Activated CD8-positive, alpha-beta memory T cell treated with anti-CD3 and anti-CD28 coated beads for 36 hours (primary cell): ENCODE measurements at regions not wholly inside any gene's neighbourhood (a gene's known extent, or its start where the extent isn't known, plus 50 kb on each side); places are given as distances from the start of the nearest gene placed in this dataset.
"Not testable (repeated sequence)": the region's sequence is repeated elsewhere in the genome, so short reads cannot be mapped to it uniquely, and the experiment has no call there.

ENCODE experiments used
- CTCF ChIA-PET: fragments of 350-600 bp; sonication (Branson Sonifier 250); formaldehyde crosslinking; loops from one replicate; lab custom pipeline; 2021; ENCODE audit warnings: antibody characterized with exemption; lab: Charles Lee
- POLR2A ChIA-PET: fragments of 350-600 bp; sonication (Branson Sonifier 250); formaldehyde crosslinking; loops from one replicate; lab custom pipeline; 2021; ENCODE audit warnings: antibody characterized with exemption; lab: Charles Lee

DNA sequence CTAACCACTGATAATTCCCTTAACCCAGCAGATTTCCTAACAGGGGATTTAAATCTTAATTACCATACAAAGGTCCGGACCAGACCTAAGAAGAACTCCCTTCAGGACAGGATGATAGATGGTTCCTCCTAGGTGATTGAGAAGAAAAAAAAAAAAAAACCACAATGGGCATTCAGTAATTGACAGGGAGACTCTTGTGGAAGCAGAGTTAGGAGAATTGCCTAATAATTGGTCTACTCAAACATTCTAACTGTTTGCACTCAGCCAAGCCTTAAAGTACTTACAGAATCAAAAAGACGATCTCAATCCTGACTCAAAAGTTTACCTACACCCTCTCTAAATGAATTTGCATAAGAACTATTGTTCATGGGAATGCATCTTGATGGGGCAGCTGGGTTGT is 844.7 kb upstream of the ACVR2A start:
- CTCF ChIA-PET, POLR2A ChIA-PET: not testable (repeated sequence)

DNA sequence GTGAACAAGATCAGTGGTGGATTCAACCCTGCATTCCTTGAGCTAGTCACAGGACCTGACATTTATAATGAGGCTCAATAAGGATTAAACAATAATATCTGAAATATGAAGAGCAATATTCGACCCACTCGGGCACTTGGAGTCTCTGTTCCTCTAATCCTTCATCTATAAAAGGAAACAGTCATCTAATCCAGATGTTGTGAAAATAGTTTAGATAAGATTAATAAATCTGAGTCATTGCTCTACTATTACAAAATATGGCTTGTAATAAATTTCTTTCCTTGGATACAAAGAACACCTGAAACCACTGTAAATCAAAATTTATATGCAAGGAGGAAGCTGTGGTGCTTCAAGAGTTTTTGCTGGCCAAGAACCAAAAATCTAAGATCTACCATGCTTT is 846.9 kb upstream of the ACVR2A start:
- CTCF ChIA-PET, result no interaction called here
- POLR2A ChIA-PET, result no interaction called here

DNA sequence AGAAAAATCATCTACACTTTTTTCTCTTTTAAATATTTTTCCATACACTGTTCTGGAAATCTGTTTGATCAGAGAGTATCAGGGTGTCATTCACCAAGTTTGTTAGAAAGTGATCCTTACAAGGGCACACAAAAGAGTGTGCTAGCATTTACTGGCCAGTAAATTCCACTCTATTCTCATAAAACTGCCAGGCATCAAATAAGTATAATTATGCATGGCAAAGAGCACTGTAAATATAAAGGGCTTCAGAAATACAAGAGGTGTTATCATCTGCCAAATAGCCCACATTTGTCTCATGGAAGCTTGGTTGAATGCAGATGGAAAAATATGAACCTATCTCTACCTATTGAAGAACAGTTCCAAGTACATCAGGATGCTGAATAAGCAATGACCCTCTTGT is 847.3 kb upstream of the ACVR2A start:
- POLR2A ChIA-PET, result no interaction called here
- CTCF ChIA-PET, result no interaction called here

DNA sequence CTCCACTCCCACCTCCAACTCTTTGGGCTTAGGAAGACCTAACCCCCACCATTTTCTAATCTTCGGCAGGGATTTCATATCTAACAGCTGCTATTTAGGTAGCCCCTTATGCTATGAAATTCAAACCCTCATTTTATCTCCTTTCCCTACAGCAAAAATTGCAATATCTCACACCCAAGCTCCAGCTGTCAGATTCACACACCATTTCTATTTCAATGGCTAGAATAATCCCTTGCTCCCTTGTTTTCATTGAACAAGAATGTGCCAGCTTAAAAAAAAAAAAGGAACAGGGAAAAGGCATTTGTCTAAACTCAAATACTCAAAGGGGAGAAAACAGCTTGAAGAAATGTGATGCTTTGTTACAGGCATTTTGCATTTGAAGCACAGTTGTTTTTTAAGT is 850.6 kb upstream of the ACVR2A start:
- CTCF ChIA-PET, result no interaction called here
- POLR2A ChIA-PET, result no interaction called here

DNA sequence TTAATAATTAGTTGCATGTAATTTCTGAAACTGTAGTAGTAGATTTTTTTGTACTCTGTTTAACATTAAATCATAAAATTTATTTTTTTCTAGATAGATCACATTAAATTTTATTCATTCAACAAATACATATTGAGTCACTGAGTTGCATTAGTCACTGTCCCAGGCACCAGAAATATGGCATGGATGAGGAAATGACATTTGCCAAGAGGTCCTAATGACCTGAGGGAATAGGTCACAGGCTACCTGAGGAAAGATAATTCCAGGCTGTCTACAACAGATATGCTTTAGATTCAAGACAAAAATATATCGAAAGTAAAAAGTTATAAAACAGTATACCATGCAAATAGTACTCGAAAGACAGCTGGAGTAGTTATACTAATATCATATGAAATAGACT is 852.4 kb upstream of the ACVR2A start:
- POLR2A ChIA-PET, result no interaction called here
- CTCF ChIA-PET, result no interaction called here

DNA sequence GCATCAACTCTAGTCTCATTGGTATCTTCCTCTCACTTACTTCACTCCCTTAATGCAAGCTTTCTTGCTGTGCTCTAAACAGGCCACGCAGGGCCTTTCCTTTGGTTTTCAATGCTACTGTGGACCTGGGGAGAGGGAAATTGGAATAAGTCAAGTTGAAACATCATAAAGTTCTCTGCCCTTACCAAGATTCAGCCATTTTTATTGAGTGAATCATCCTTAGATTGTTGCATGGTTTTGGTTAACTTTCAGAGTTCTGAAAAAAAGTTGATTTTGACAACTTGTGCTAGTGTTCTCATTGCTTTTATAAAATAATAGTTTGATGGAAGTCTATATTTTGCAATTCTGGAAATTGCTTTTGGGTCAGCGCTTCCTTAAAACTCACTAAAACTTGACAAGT is 852.8 kb upstream of the ACVR2A start:
- ChIA-PET CTCF (no interaction called here), POLR2A (no interaction called here)

DNA sequence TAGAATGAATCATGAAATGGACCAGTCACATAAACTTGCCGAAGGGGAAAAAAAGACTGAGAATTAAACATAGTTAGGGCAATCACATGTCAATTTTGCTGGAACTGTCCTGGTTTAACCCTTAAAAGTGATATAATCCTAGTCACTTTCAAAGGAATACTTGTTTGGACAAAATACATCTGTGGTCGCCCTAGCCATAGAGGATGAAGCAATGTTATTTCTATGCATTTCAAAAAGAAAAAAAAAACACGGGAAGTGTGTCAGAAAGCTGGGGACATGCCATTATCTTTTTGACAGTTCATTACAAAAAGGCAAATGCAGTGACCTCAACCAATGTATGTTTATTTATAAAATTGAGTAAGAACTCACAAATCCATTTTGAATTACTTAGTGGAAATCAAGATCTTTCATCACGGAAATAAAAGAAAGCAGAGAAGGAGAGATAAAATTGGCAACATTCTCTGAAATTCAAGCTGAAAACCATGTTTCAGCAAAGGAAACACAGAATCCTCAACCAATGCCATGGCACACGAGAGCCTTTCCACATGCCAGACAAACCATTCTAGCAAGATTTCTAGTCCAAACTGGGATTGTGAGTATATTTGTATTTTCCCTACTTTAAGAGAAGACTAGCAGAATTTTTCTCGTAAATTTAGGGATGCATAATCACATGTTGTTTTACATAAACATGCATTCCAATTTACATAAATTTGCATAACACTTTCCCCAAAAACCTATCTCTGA is 854.3 kb upstream of the ACVR2A start:
- POLR2A ChIA-PET, result no interaction called here
- CTCF ChIA-PET, result no interaction called here

- CTCF ChIA-PET, result no interaction called here
- POLR2A ChIA-PET, result no interaction called here
Measured at GRCh38 chr2:146989741-146990140, 855.1 kb upstream of the ACVR2A start.

DNA sequence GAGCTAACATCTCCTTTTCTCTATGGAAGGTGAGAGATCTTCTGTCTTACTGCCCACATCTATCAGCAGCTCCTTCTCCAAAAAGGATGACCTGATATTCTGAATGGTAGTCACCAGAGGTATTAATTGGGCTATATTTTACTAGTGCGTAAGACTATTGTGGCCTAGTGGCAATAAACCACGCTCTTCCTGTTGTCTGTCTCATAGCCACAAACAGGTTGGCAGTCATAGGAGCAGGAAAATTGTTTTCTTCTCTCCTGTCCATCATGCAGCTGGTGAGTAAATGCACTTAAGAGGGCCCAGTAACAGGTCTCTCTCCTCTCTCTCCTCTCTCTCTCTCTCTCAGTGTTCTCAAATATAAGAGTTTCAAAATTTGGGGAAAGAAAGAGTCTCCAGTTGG is 856.8 kb upstream of the ACVR2A start:
- ChIA-PET POLR2A (no interaction called here), CTCF (no interaction called here)

DNA sequence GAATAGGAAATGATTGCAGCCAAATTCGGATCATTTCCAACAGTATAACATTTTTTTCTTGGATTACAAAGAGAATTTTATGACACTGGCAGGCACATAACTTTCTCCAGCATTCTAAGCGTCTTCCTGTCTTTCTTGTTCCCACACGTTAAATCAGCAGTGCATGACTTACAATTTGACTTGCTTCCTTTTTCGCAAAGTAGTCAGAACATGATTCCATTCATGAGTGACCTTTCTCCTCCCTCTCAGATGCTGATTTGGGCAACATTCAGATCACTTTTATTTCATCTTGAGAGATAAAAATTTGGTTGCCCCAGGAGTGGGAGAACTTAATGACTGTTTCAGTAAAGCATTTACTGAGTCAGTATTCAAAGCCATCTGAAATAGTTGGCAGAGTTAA is 858.7 kb upstream of the ACVR2A start:
- ChIA-PET POLR2A (no interaction called here), CTCF (no interaction called here)

DNA sequence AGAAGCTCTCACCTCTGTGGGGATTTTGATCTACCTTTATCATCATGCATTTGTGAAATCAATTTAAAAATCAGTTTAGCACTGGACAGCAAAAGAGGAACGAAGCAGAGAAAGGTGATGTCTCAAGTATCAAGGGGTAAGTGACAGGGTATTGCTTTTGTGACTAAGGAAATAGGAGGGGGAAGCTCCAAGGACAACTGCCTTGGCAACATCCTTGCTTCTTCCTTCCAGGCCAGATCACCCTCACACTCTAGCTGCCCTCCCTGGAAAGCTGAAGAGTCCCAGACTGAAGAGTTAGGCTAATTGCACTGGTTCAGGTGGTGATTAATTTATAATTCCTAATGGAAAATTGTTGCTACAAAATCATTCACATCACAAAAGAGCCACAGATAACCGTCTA is 859.1 kb upstream of the ACVR2A start:
- POLR2A ChIA-PET, result no interaction called here

DNA sequence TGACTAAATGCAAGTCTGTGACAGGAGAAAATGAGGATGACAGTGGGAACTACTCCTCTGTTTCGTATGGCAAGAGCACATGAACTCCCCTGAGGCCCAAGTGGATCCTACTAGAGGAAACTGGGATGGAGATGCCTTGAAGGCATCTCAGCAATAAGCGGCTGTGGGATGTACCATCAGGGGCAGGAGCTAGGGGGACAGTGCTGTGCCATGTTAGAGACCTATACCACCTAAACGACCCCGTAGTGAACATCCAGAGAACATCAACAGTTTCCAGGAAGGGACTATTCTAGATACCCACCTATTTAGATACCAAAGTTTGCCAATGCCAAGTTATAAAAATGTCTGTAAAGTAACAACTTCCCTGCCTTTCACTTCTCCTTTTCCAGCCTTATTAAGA is 860.8 kb upstream of the ACVR2A start:
- ChIA-PET POLR2A (no interaction called here), CTCF (no interaction called here)

More for the DNA sequence above, 859.1 kb upstream of the ACVR2A start:
- CTCF ChIA-PET, result no interaction called here

DNA sequence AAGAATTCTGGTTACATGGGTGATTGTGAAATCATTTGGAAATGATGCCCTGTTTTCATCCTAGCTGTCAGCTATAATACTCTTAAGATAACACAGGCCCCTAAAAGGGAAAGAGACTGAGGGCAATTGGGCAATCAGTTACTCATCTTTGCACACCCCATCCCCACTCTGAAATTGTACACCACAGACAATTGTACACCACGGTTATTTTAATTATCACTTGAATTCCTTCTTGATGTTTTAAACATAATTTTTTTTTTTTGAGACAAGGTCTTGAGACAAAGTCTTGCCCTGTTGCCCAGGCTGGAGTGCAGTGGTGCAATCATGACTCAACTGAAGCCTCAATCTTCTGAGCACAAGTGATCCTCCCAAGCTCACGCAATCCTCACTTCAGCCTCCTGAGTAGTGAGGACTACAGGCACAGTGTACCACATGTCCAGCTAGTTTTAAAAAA is 862.4 kb upstream of the ACVR2A start:
- ChIA-PET POLR2A (no interaction called here), CTCF (no interaction called here)

GRCh38 chr2:146981921-146982320 is 862.9 kb upstream of the ACVR2A start:
- CTCF ChIA-PET, result no interaction called here
- POLR2A ChIA-PET, result no interaction called here

DNA sequence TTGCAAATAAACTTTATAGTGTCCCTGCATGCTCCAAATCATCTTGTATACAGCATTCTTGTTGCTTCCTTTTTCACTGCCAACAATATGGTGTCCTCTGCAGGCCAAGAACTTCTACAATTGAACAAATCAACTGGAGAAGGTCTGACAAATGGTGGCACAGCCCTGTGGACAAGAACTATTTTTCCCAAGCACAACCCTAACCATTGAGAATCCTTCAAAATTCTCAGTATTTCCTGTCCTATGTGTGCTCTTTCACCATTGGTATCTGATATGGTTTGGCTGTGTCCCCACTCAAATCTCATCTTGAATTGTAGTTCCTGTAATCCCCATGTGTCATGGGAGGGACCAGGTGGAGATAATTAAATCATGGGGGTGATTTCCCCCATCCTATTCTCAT is 865.1 kb upstream of the ACVR2A start:
- CTCF ChIA-PET, result no interaction called here
- POLR2A ChIA-PET, result no interaction called here

GRCh38 chr2:146978577-146979555 is 866.0 kb upstream of the ACVR2A start:
- ChIA-PET POLR2A (no interaction called here), CTCF (no interaction called here)

DNA sequence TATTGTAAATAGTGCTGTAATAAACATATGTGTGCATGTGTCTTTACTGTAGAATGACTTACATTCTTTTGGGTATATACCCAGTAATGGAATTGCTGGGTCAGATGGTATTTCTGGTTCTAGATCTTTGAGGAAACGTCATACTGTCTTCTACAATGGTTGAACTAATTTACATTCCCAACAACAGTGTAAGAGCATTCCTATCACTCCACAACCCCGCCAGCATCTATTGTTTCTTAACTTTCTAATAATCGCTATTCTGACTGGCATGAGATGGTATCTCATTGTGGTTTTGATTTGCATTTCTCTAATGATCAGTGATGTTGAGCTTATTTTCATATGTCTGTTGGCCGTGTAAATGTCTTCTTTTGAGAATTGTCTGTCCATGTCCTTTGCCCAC is 873.8 kb upstream of the ACVR2A start:
- POLR2A ChIA-PET, CTCF ChIA-PET: not testable (repeated sequence)

GRCh38 chr2:146969703-146970102 is 875.1 kb upstream of the ACVR2A start:
- CTCF ChIA-PET, POLR2A ChIA-PET: not testable (repeated sequence)

DNA sequence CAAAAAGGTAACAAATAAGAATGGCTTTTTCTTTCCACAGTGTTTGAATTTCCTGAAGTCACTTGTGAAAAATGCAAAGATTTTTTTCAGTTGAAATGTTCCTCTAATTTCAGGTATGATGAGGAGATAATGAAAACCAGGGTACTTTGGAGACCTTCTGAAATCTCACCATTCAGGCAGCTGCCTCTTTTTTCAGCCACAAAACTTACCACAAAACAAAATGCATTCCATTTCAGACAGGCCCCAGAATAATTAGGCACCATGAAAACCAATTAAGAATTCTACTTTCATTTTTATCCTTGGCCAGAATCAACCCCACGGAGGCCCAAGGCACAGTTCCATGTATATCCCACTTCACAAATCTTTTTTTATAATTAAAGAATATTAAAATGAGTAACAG is 880.3 kb upstream of the ACVR2A start:
- CTCF ChIA-PET, result no interaction called here
- POLR2A ChIA-PET, result no interaction called here

- ChIA-PET CTCF (no interaction called here), POLR2A (no interaction called here)
Measured at GRCh38 chr2:146954544-146954943, 890.3 kb upstream of the ACVR2A start.

DNA sequence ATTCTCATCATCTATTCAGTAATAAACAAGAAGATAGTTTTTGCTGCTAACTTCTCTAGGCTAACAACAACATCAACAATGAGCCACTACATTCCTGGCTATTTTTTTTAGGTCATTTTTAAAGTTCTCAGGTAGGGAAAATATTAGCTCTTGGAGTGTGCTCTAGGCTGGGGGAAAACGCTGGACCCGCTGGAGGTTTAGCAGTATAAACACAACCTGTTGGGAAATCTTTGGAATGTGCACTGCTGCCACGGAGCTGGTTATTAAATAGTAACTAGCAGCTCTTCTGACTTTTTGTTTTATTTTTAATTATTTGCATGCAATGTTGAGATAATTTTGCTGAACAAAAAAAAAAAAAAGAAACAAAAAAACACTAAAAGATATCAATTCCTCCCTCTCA is 892.1 kb upstream of the ACVR2A start:
- ChIA-PET CTCF (no interaction called here), POLR2A (no interaction called here)
